ENCODE measurements at regions not wholly inside any gene's neighbourhood (a gene's known extent, or its start where the extent isn't known, plus 50 kb on each side); places are given as distances from the start of the nearest gene placed in this dataset.

DNA sequence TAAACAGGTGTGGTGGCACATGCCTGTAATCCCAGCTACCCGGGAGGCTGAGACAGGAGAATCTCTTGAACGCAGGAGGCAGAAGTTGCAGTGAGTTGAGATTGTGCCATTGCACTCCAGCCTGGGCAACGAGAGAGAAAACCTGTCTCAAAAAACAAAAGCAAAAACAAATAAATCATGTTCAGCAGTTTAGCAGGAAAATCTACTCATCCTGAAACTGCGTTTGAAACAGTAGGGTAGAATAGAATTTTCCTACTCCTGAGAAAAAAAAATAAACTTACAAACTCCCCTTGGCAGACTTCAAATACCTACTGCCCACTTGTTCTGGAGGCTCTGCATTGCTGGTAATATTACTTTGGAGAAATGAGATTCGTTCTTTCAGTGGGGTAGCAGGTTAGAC lies 367.7 kb downstream of the GADD45G start:
- ChIA-PET CTCF (ENCODE audit: unreplicated experiment) (no interaction called here), POLR2A (no interaction called here)
- Histone ChIP-seq H4K20me1 (ENCODE audit: insufficient read depth, low read length) (no peaks in the 10 kb centered on the region), H3K9me2 (ENCODE audit: insufficient read depth, low read length) (no peaks in the 10 kb centered on the region), H3K4me2 (ENCODE audit: low read length) (no peak overlapping the region), H2AFZ (ENCODE audit: low read length) (no peak overlapping the region), H3K79me2 (ENCODE audit: insufficient read depth, low read depth, low read length) (no peaks in the 10 kb centered on the region), H3K27ac (ENCODE audit: low read depth, low read length, poor library complexity, severe bottlenecking) (no peak overlapping the region), H3K36me3 (ENCODE audit: insufficient read depth, low read length) (no peaks in the 10 kb centered on the region), H3K4me3 (ENCODE audit: low read depth, low read length, poor library complexity, severe bottlenecking) (no peak overlapping the region), H3K4me1 (ENCODE audit: insufficient read depth, low read length, poor library complexity, severe bottlenecking) (no peaks in the 10 kb centered on the region), H3K9me3 (ENCODE audit: low read length) (no peaks in the 10 kb centered on the region)
- TF ChIP-seq, protein P1, sequence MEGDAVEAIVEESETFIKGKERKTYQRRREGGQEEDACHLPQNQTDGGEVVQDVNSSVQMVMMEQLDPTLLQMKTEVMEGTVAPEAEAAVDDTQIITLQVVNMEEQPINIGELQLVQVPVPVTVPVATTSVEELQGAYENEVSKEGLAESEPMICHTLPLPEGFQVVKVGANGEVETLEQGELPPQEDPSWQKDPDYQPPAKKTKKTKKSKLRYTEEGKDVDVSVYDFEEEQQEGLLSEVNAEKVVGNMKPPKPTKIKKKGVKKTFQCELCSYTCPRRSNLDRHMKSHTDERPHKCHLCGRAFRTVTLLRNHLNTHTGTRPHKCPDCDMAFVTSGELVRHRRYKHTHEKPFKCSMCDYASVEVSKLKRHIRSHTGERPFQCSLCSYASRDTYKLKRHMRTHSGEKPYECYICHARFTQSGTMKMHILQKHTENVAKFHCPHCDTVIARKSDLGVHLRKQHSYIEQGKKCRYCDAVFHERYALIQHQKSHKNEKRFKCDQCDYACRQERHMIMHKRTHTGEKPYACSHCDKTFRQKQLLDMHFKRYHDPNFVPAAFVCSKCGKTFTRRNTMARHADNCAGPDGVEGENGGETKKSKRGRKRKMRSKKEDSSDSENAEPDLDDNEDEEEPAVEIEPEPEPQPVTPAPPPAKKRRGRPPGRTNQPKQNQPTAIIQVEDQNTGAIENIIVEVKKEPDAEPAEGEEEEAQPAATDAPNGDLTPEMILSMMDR (conservative IDR thresholded peaks at IDR 0.05; ENCODE audit: low read length), result no peak
- no peak for TF ChIP-seq EZH2phosphoT487 (IDR thresholded peaks at IDR 0.05; ENCODE audit: borderline replicate concordance, low read depth, low read length)
- no TSS peak for BruUV-seq (replicated peaks)
- DNase-seq (ENCODE audit: low spot score), result no peak
- intact Hi-C loops (cut with micrococcal nuclease; ENCODE audit: unreplicated experiment), result no loop called here

DNA sequence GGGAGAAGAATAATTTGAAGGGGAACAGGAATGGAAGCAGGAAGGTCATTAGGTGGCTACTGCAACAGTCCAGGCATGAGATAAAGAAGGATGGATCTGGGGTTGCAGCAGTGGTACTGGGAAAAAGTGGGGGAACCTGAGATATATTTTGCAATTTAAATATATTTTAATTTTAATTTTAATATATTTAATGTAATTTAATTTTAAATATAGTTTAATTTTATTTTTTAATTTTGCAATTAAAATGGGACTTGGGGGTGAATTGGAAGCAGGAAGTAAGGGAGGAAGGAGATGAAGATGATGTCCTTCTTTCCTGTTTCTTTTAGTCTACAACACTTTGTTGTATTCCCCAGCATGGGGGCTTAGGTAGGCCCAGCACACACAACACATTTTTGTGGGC lies 369.8 kb downstream of the GADD45G start:
- no peak for DNase-seq (ENCODE audit: low spot score)
- Histone ChIP-seq H3K36me3 (ENCODE audit: insufficient read depth, low read length) (no peaks in the 10 kb centered on the region), H3K27ac (ENCODE audit: low read depth, low read length, poor library complexity, severe bottlenecking) (no peak overlapping the region), H3K4me3 (ENCODE audit: low read depth, low read length, poor library complexity, severe bottlenecking) (no peak overlapping the region), H3K4me1 (ENCODE audit: insufficient read depth, low read length, poor library complexity, severe bottlenecking) (no peaks in the 10 kb centered on the region), H3K9me3 (ENCODE audit: low read length) (no peaks in the 10 kb centered on the region), H3K4me2 (ENCODE audit: low read length) (no peak overlapping the region), H2AFZ (ENCODE audit: low read length) (no peak overlapping the region), H3K79me2 (ENCODE audit: insufficient read depth, low read depth, low read length) (no peaks in the 10 kb centered on the region), H4K20me1 (ENCODE audit: insufficient read depth, low read length) (no peaks in the 10 kb centered on the region), H3K9me2 (ENCODE audit: insufficient read depth, low read length) (no peaks in the 10 kb centered on the region)
- ChIA-PET CTCF (ENCODE audit: unreplicated experiment) (no interaction called here), POLR2A (no interaction called here)
- intact Hi-C loops (cut with micrococcal nuclease; ENCODE audit: unreplicated experiment), result no loop called here
- TF ChIP-seq EZH2phosphoT487 (IDR thresholded peaks at IDR 0.05; ENCODE audit: borderline replicate concordance, low read depth, low read length), result no peak
- TF ChIP-seq, protein P1 (conservative IDR thresholded peaks at IDR 0.05; ENCODE audit: low read length), result no peak
- BruUV-seq (replicated peaks), result no TSS peak

DNA sequence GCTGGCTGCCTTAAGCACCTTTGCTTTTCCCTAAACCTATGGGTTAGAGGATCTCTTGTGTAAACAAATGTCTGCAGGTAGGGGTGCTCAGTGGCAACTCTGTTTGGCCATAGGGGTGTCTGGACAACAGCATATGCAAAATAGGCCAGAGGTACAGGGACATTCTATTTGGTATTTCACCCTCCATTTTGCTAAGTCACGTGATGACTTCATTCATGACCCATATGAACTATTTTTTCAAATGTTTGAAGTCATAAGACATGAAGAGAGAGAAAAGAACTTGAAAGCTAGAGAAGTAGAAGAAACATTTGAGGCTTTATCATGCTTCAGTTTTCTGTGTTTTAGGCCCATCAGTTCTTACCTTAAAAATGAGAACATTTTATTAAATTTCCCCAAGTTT lies 370.2 kb downstream of the GADD45G start:
- Histone ChIP-seq H3K4me3 (ENCODE audit: low read depth, low read length, poor library complexity, severe bottlenecking) (no peak overlapping the region), H3K4me2 (ENCODE audit: low read length) (no peak overlapping the region), H3K9me2 (ENCODE audit: insufficient read depth, low read length) (no peaks in the 10 kb centered on the region), H3K9me3 (ENCODE audit: low read length) (no peaks in the 10 kb centered on the region), H3K79me2 (ENCODE audit: insufficient read depth, low read depth, low read length) (no peaks in the 10 kb centered on the region), H3K4me1 (ENCODE audit: insufficient read depth, low read length, poor library complexity, severe bottlenecking) (no peaks in the 10 kb centered on the region), H3K36me3 (ENCODE audit: insufficient read depth, low read length) (no peaks in the 10 kb centered on the region), H2AFZ (ENCODE audit: low read length) (no peak overlapping the region), H3K27ac (ENCODE audit: low read depth, low read length, poor library complexity, severe bottlenecking) (no peak overlapping the region), H4K20me1 (ENCODE audit: insufficient read depth, low read length) (no peaks in the 10 kb centered on the region)
- BruUV-seq (replicated peaks), result no TSS peak
- DNase-seq (ENCODE audit: low spot score), result no peak
- POLR2A ChIA-PET, result no interaction called here
- CTCF ChIA-PET (ENCODE audit: unreplicated experiment), result no interaction called here
- TF ChIP-seq EZH2phosphoT487 (IDR thresholded peaks at IDR 0.05; ENCODE audit: borderline replicate concordance, low read depth, low read length), result no peak
- TF ChIP-seq, protein P1 (conservative IDR thresholded peaks at IDR 0.05; ENCODE audit: low read length), result no peak
- intact Hi-C loops (cut with micrococcal nuclease; ENCODE audit: unreplicated experiment), result no loop called here

Measured in OCI-LY7 (cell line).